Upper lobe of left lung (tissue), 4 donors: ENCODE measurements at regions not wholly inside any gene's neighbourhood (a gene's known extent, or its start where the extent isn't known, plus 50 kb on each side); places are given as distances from the start of the nearest gene placed in this dataset.

Experiments
- POLR2AphosphoS5 ChIP-seq, 2 donors: sonication (generic); formaldehyde crosslinking; IDR thresholded peaks; one replicate each; pipeline ENCODE4 v1.5.1; 2017; ENCODE audit warnings: antibody characterized with exemption in 2 of 2
- TF ChIP-seq, protein P1 (sequence below), 6 experiments: fragments of 450-650 bp in 4 of 6; fragments of 200-600 bp in 2 of 6; sonication (generic) in 2 of 6; IDR thresholded peaks; one replicate each; pipeline ENCODE4 v1.5.1; 2016 to 2019; ENCODE audit warnings: antibody characterized with exemption in 6 of 6

- TF ChIP-seq, protein P1, sequence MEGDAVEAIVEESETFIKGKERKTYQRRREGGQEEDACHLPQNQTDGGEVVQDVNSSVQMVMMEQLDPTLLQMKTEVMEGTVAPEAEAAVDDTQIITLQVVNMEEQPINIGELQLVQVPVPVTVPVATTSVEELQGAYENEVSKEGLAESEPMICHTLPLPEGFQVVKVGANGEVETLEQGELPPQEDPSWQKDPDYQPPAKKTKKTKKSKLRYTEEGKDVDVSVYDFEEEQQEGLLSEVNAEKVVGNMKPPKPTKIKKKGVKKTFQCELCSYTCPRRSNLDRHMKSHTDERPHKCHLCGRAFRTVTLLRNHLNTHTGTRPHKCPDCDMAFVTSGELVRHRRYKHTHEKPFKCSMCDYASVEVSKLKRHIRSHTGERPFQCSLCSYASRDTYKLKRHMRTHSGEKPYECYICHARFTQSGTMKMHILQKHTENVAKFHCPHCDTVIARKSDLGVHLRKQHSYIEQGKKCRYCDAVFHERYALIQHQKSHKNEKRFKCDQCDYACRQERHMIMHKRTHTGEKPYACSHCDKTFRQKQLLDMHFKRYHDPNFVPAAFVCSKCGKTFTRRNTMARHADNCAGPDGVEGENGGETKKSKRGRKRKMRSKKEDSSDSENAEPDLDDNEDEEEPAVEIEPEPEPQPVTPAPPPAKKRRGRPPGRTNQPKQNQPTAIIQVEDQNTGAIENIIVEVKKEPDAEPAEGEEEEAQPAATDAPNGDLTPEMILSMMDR (IDR thresholded peaks at IDR 0.05), result no peak
- no peak for TF ChIP-seq POLR2AphosphoS5 (IDR thresholded peaks at IDR 0.05)
Measured at GRCh38 chr10:2844925-2845324, 222.4 kb upstream of the PFKP start.
